ENCODE measurements at regions not wholly inside any gene's neighbourhood (a gene's known extent, or its start where the extent isn't known, plus 50 kb on each side); places are given as distances from the start of the nearest gene placed in this dataset.

DNA sequence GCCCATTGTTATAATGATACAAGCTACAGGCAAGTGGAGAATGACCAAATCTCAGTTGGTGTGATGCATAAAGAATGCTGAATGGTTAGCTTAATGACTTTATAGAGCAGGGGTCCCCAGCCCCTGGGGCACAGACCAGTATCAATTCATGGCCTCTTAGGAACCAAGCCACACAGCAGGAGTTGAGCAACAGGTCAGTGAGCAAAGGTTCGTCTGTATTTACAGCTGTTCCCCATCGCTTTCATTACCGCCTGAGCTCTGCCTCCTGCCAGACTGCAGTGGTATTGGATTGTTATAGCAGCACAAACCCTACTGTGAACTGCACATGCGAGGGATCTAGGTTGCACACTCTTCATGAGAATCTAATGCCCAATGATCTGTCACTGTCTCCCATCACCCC, 114.0 kb upstream of the ZFHX3 start:
- no peak for TF ChIP-seq ZNF8 (CRISPR knock-in tag; IDR thresholded peaks at IDR 0.05)
- no peak for TF ChIP-seq ESRRG (CRISPR knock-in tag; IDR thresholded peaks at IDR 0.05)
- TF ChIP-seq ARNTL (CRISPR knock-in tag; IDR thresholded peaks at IDR 0.05; ENCODE audit: borderline replicate concordance, low read depth), result no peak
- no peak for TF ChIP-seq TOX (CRISPR knock-in tag; IDR thresholded peaks at IDR 0.05; ENCODE audit: borderline replicate concordance)
- no peak for TF ChIP-seq ZNF565 (CRISPR knock-in tag; conservative IDR thresholded peaks at IDR 0.05; ENCODE audit: low read depth)
- no peak for TF ChIP-seq SNAI2 (CRISPR knock-in tag; IDR thresholded peaks at IDR 0.05)

All from SK-N-SH treated with all-trans-retinoic acid at 6 μM for 48 hours (cell line).